WTC11 (cell line): ENCODE measurements at regions not wholly inside any gene's neighbourhood (a gene's known extent, or its start where the extent isn't known, plus 50 kb on each side); places are given as distances from the start of the nearest gene placed in this dataset.
"Not testable (repeated sequence)": the region's sequence is repeated elsewhere in the genome, so short reads cannot be mapped to it uniquely, and the experiment has no call there.

Experiments used
- ATF3 ChIP-seq: sonication (generic); formaldehyde crosslinking; conservative IDR thresholded peaks from 2 replicates; pipeline ENCODE4 v1.8.1; 2022; ENCODE audit warnings: mild to moderate bottlenecking, missing genetic modification reagents
- CBFB ChIP-seq: sonication (generic); formaldehyde crosslinking; IDR thresholded peaks from 2 replicates; pipeline ENCODE4 v1.8.1; 2022; ENCODE audit warnings: mild to moderate bottlenecking, low read depth, missing genetic modification reagents
- CTCF ChIP-seq: fragments of 200-600 bp; IDR thresholded peaks from 2 replicates; pipeline ENCODE4 v1.8.0; 2022; ENCODE audit warnings: antibody characterized with exemption
- IRF2 ChIP-seq: sonication (generic); formaldehyde crosslinking; IDR thresholded peaks from 2 replicates; pipeline ENCODE4 v1.8.0; 2022; ENCODE audit warnings: low read depth, missing genetic modification reagents, borderline replicate concordance
- JAZF1 ChIP-seq: fragments of 250-450 bp; sonication (Bioruptor Pico); IDR thresholded peaks from 2 replicates; pipeline ENCODE4 v1.9.0; 2021; ENCODE audit warnings: moderate library complexity, mild to moderate bottlenecking, inconsistent platforms
- JUN ChIP-seq: sonication (generic); formaldehyde crosslinking; IDR thresholded peaks from 2 replicates; pipeline ENCODE4 v1.8.0; 2023; ENCODE audit warnings: mild to moderate bottlenecking, missing genetic modification reagents
- MAX ChIP-seq: sonication (generic); formaldehyde crosslinking; IDR thresholded peaks from 2 replicates; pipeline ENCODE4 v1.8.0; 2022; ENCODE audit warnings: mild to moderate bottlenecking, missing genetic modification reagents
- NFATC4 ChIP-seq: fragments of 250-450 bp; sonication (Bioruptor Pico); IDR thresholded peaks from 2 replicates; pipeline ENCODE4 v1.9.0; 2021; ENCODE audit warnings: mild to moderate bottlenecking
- PREB ChIP-seq: sonication (generic); formaldehyde crosslinking; IDR thresholded peaks from 2 replicates; pipeline ENCODE4 v1.8.1; 2022; ENCODE audit warnings: mild to moderate bottlenecking, missing genetic modification reagents, moderate library complexity, borderline replicate concordance
- SMAD4 ChIP-seq: sonication (generic); formaldehyde crosslinking; IDR thresholded peaks from 2 replicates; pipeline ENCODE4 v1.8.0; 2022; ENCODE audit warnings: mild to moderate bottlenecking, missing genetic modification reagents
- TP53 ChIP-seq: sonication (generic); formaldehyde crosslinking; IDR thresholded peaks from 2 replicates; pipeline ENCODE4 v1.8.1; 2023; ENCODE audit warnings: mild to moderate bottlenecking, missing genetic modification reagents
- ZNF121 ChIP-seq: sonication (generic); formaldehyde crosslinking; IDR thresholded peaks from 2 replicates; pipeline ENCODE4 v1.8.0; 2023; ENCODE audit warnings: missing genetic modification reagents
- TF ChIP-seq, protein P1 (sequence below): sonication (generic); formaldehyde crosslinking; IDR thresholded peaks from 2 replicates; pipeline ENCODE4 v1.8.1; 2023; ENCODE audit warnings: mild to moderate bottlenecking, missing genetic modification reagents, moderate library complexity
- TF ChIP-seq, protein P2 (sequence below): sonication (generic); formaldehyde crosslinking; IDR thresholded peaks from 2 replicates; pipeline ENCODE4 v1.8.1; 2022; ENCODE audit warnings: missing genetic modification reagents, borderline replicate concordance

- not testable (repeated sequence) for TF ChIP-seq CBFB (CRISPR knock-in tag); PREB; TP53 (CRISPR knock-in tag); CTCF; MAX (CRISPR knock-in tag); ZNF121 (CRISPR knock-in tag); NFATC4; JAZF1; IRF2 (CRISPR knock-in tag); JUN (CRISPR knock-in tag); ATF3 (CRISPR knock-in tag); SMAD4 (CRISPR knock-in tag)
- TF ChIP-seq, protein P1, sequence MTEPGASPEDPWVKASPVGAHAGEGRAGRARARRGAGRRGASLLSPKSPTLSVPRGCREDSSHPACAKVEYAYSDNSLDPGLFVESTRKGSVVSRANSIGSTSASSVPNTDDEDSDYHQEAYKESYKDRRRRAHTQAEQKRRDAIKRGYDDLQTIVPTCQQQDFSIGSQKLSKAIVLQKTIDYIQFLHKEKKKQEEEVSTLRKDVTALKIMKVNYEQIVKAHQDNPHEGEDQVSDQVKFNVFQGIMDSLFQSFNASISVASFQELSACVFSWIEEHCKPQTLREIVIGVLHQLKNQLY, result not testable (repeated sequence)
- TF ChIP-seq, protein P2, sequence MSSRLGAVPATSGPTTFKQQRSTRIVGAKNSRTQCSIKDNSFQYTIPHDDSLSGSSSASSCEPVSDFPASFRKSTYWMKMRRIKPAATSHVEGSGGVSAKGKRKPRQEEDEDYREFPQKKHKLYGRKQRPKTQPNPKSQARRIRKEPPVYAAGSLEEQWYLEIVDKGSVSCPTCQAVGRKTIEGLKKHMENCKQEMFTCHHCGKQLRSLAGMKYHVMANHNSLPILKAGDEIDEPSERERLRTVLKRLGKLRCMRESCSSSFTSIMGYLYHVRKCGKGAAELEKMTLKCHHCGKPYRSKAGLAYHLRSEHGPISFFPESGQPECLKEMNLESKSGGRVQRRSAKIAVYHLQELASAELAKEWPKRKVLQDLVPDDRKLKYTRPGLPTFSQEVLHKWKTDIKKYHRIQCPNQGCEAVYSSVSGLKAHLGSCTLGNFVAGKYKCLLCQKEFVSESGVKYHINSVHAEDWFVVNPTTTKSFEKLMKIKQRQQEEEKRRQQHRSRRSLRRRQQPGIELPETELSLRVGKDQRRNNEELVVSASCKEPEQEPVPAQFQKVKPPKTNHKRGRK, result not testable (repeated sequence)
Measured at GRCh38 chr1:223025190-223025734, 117.8 kb downstream of the TLR5 start.
